NCI-H2107 (cell line): ENCODE measurements at regions not wholly inside any gene's neighbourhood (a gene's known extent, or its start where the extent isn't known, plus 50 kb on each side); places are given as distances from the start of the nearest gene placed in this dataset.
"Not testable (repeated sequence)": the region's sequence is repeated elsewhere in the genome, so short reads cannot be mapped to it uniquely, and the experiment has no call there.

ENCODE experiments used
- DNase-seq: peaks from one replicate; lab custom pipeline; 2025; lab: John Stamatoyannopoulos, UW

GRCh38 chr1:190832511-190832910 is 354.8 kb upstream of the BRINP3 start:
- DNase-seq = no peak

GRCh38 chr1:190835658-190836057 is 358.0 kb upstream of the BRINP3 start:
- DNase-seq = no peak

- DNase-seq = not testable (repeated sequence)
These were observed 359.5 kb upstream of the BRINP3 start for GRCh38 chr1:190837200-190837599.

GRCh38 chr1:190837888-190838287 is 360.2 kb upstream of the BRINP3 start:
- no peak for DNase-seq

- no peak for DNase-seq
These were observed 369.5 kb upstream of the BRINP3 start for GRCh38 chr1:190847166-190847565.

- no peak for DNase-seq
These were observed 371.7 kb upstream of the BRINP3 start for GRCh38 chr1:190849346-190849745.

GRCh38 chr1:190852611-190853010 is 374.9 kb upstream of the BRINP3 start:
- DNase-seq = no peak

- no peak for DNase-seq
These were observed 380.5 kb upstream of the BRINP3 start for GRCh38 chr1:190858140-190858539.

GRCh38 chr1:190864013-190864641 is 386.5 kb upstream of the BRINP3 start:
- DNase-seq = no peak

- no peak for DNase-seq
These were observed 402.7 kb upstream of the BRINP3 start for GRCh38 chr1:190880352-190880751.

GRCh38 chr1:190881064-190881463 is 403.4 kb upstream of the BRINP3 start:
- DNase-seq = no peak

- no peak for DNase-seq
These were observed 419.6 kb upstream of the BRINP3 start for GRCh38 chr1:190897233-190897632.

GRCh38 chr1:190904091-190904695 is 426.5 kb upstream of the BRINP3 start:
- DNase-seq = no peak

- DNase-seq = no peak
These were observed 428.6 kb upstream of the BRINP3 start for GRCh38 chr1:190906206-190906725.

GRCh38 chr1:190908246-190908645 is 430.6 kb upstream of the BRINP3 start:
- no peak for DNase-seq

- no peak for DNase-seq
These were observed 431.0 kb upstream of the BRINP3 start for GRCh38 chr1:190908691-190909090.

- DNase-seq = no peak
These were observed 458.3 kb upstream of the BRINP3 start for GRCh38 chr1:190935925-190936324.

GRCh38 chr1:190936337-190936736 is 458.7 kb upstream of the BRINP3 start:
- DNase-seq = no peak

GRCh38 chr1:190940951-190941350 is 463.3 kb upstream of the BRINP3 start:
- no peak for DNase-seq

- no peak for DNase-seq
These were observed 464.8 kb upstream of the BRINP3 start for GRCh38 chr1:190942475-190942874.

GRCh38 chr1:190943722-190944121 is 466.1 kb upstream of the BRINP3 start:
- DNase-seq = not testable (repeated sequence)

GRCh38 chr1:190949939-190950338 is 472.3 kb upstream of the BRINP3 start:
- DNase-seq = no peak

- DNase-seq = no peak
These were observed 479.9 kb upstream of the BRINP3 start for GRCh38 chr1:190957565-190957964.

- DNase-seq = no peak
These were observed 485.7 kb upstream of the BRINP3 start for GRCh38 chr1:190963321-190963720.
